HepG2 (cell line): ENCODE measurements at regions not wholly inside any gene's neighbourhood (a gene's known extent, or its start where the extent isn't known, plus 50 kb on each side); places are given as distances from the start of the nearest gene placed in this dataset.
"Not testable (repeated sequence)": the region's sequence is repeated elsewhere in the genome, so short reads cannot be mapped to it uniquely, and the experiment has no call there.

Source experiments
- ATAC-seq: fragments of 200-7000 bp; cut with Tn5 transposase; 3 replicates; pipeline ENCODE4 v1.9.1; 2020; ENCODE audit warnings: mild to moderate bottlenecking, moderate library complexity
- BruUV-seq: library from RNA; stranded (reverse); fragments of 400-500 nt; replicated peaks from 2 replicates; lab custom pipeline; 2021; lab: Mats Ljungman, UMichigan
- CTCF ChIA-PET: fragments of 300-600 bp; formaldehyde crosslinking; extraction: SDS; loops from one replicate; lab custom pipeline; 2021; ENCODE audit warnings: low total read pairs, inconsistent platforms, low intra/inter-chr PET ratio; lab: Yijun Ruan, JAX
- POLR2A ChIA-PET: fragments of 350-600 bp; sonication (Branson Sonifier 250); formaldehyde crosslinking; loops from one replicate; lab custom pipeline; 2020; ENCODE audit warnings: antibody characterized with exemption, inconsistent platforms; lab: Yijun Ruan, JAX
- DNase-seq: peaks from one replicate; pipeline ENCODE4 v3.0.0-alpha.2; 2015; ENCODE audit warnings: low spot score
- FAIRE-seq: peaks from 3 replicates; lab custom pipeline; 2011; peaks lifted over from hg19 to GRCh38; lab: Jason Lieb, UNC
- H2AFZ ChIP-seq: one replicate; pipeline ENCODE4 v1.6.1; 2011; ENCODE audit warnings: low read length, inconsistent platforms
- H3K27ac ChIP-seq: fragments of 300-600 bp; 3 replicates; pipeline ENCODE4 v1.8.0; 2011; ENCODE audit warnings: mixed run types, mild to moderate bottlenecking, mixed read lengths, low read length, inconsistent platforms; ENCODE audit not compliant: insufficient read depth; ENCODE audit errors: extremely low read length
- H3K27me3 ChIP-seq, 2 experiments: fragments of 200-600 bp in 1 of 2; 2 replicates in 1 of 2; 3 replicates in 1 of 2; pipeline versions ENCODE4 v1.6.0 to v1.8.0; 2011; ENCODE audit warnings: low read length in 2 of 2, mild to moderate bottlenecking in 2 of 2, moderate library complexity in 2 of 2, inconsistent platforms in 1 of 2; ENCODE audit not compliant: insufficient read depth in 2 of 2, control insufficient read depth in 1 of 2
- H3K36me3 ChIP-seq, 2 experiments: fragments of 200-600 bp in 1 of 2; replicated peaks in 1 of 2; 2 replicates in 1 of 2; 3 replicates in 1 of 2; pipeline versions ENCODE4 v1.5.1 to v1.8.0; 2011; ENCODE audit warnings: low read length in 2 of 2, inconsistent platforms in 1 of 2; ENCODE audit not compliant: insufficient read depth in 2 of 2, control insufficient read depth in 1 of 2
- H3K4me1 ChIP-seq: 2 replicates; pipeline ENCODE4 v1.5.1; 2012; ENCODE audit warnings: low read length, inconsistent platforms; ENCODE audit not compliant: insufficient read depth
- H3K4me2 ChIP-seq: 2 replicates; pipeline ENCODE4 v1.6.0; 2011; ENCODE audit warnings: low read depth, low read length, inconsistent platforms
- H3K4me3 ChIP-seq, 3 experiments: fragments of 200-600 bp in 1 of 3; sonication (generic), shearing (Covaris generic) in 1 of 3; replicated peaks in 1 of 3; 2 replicates each; pipeline ENCODE4 v1.5.1; 2011 to 2016; ENCODE audit warnings: low read length in 3 of 3, inconsistent platforms in 2 of 3, low read depth in 2 of 3, mild to moderate bottlenecking in 2 of 3, control low read depth in 1 of 3, mixed read lengths in 1 of 3; ENCODE audit not compliant: insufficient read depth in 1 of 3
- H3K79me2 ChIP-seq: one replicate; pipeline ENCODE4 v1.6.1; 2011; ENCODE audit warnings: low read length, inconsistent platforms; ENCODE audit not compliant: insufficient read depth
- H3K9ac ChIP-seq: 2 replicates; pipeline ENCODE4 v1.6.0; 2011; ENCODE audit warnings: mild to moderate bottlenecking, low read depth, low read length, inconsistent platforms; ENCODE audit not compliant: insufficient read depth
- H3K9me3 ChIP-seq: 2 replicates; pipeline ENCODE4 v1.5.1; 2012; ENCODE audit warnings: mild to moderate bottlenecking, low read length
- H4K20me1 ChIP-seq: 2 replicates; pipeline ENCODE4 v1.6.0; 2011; ENCODE audit warnings: inconsistent platforms, mild to moderate bottlenecking, low read length, moderate library complexity; ENCODE audit not compliant: insufficient read depth
- DZIP1 ChIP-seq: sonication (generic); formaldehyde crosslinking; IDR thresholded peaks from 2 replicates; pipeline ENCODE4 v1.5.0; 2020; ENCODE audit warnings: mild to moderate bottlenecking, missing genetic modification reagents
- ZBTB40 ChIP-seq, 2 experiments: fragments of 450-650 bp in 1 of 2; sonication (generic) in 1 of 2; formaldehyde crosslinking in 1 of 2; IDR thresholded peaks; 2 replicates each; pipeline versions ENCODE4 v1.6.1 to v1.8.0; 2016 to 2022; ENCODE audit warnings: antibody characterized with exemption in 1 of 2, mild to moderate bottlenecking in 1 of 2, missing genetic modification reagents in 1 of 2
- WGBS: methylation state at CpG from one replicate; pipeline ENCODE4 v1.1.6; 2017; ENCODE audit warnings: low lambda C conversion rate; 5-methylcytosine and 5-hydroxymethylcytosine counted together
- in situ Hi-C: cut with HindIII; loops from 2 replicates; pipeline ENCODE4 v1.10.0; 2017; ENCODE audit warnings: low pct_unique_long_range_greater_than_20kb; ENCODE audit not compliant: extremely low pct_ligation_motif_present
- intact Hi-C: fragments of 100-400 bp; cut with micrococcal nuclease; formaldehyde crosslinking; loops from one replicate; pipeline ENCODE4 v1.10.0; 2022; ENCODE audit not compliant: unreplicated experiment

GRCh38 chr12:112694065-112694464, 97.5 kb upstream of the RPH3A start (continued):
- TF ChIP-seq ZBTB40 (IDR thresholded peaks at IDR 0.05) = no peak
- no peak for TF ChIP-seq ZBTB40 (CRISPR knock-in tag; IDR thresholded peaks at IDR 0.05)
- no peak for TF ChIP-seq DZIP1 (CRISPR knock-in tag)

- FAIRE-seq, H3K9me3 ChIP-seq, intact Hi-C loops, H3K79me2 ChIP-seq, H3K27me3 ChIP-seq, H3K4me1 ChIP-seq, DNase-seq, in situ Hi-C loops, H3K4me2 ChIP-seq, H3K9ac ChIP-seq, H4K20me1 ChIP-seq, H3K27ac ChIP-seq, ATAC-seq, H2AFZ ChIP-seq, CTCF ChIA-PET, H3K4me3 ChIP-seq, H3K36me3 ChIP-seq, BruUV-seq, POLR2A ChIA-PET: not testable (repeated sequence)
- 15% methylated on average over 7 of the region's 7 CpGs for WGBS
Observed at GRCh38 chr12:112697441-112697840, 94.1 kb upstream of the RPH3A start.
